Activated CD8-positive, alpha-beta memory T cell treated with anti-CD3 and anti-CD28 coated beads for 24 hours (primary cell): ENCODE measurements at regions not wholly inside any gene's neighbourhood (a gene's known extent, or its start where the extent isn't known, plus 50 kb on each side); places are given as distances from the start of the nearest gene placed in this dataset.
"Not testable (repeated sequence)": the region's sequence is repeated elsewhere in the genome, so short reads cannot be mapped to it uniquely, and the experiment has no call there.

ENCODE experiments used
- DNase-seq: peaks from one replicate; pipeline ENCODE4 v3.0.0-alpha.2; 2020

DNA sequence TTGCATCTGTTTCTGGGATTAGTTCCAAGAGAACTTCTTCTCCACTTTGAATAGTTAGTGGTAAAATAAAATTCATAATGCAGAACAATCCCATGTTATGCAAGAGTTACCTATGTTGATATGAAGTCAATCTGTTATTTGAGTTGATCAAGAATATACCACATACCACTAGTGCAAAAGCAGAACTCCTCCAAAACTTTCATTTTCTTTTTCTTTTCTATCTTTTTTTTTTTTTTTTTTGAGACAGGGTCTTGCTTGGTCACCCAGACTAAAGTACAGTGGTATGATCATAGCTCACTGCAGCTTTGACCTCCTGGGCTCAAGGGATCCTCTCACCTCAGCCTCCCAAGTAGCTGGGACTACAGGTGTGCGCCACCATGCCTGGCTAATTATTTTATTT is 78.8 kb upstream of the UMPS start:
- not testable (repeated sequence) for DNase-seq

DNA sequence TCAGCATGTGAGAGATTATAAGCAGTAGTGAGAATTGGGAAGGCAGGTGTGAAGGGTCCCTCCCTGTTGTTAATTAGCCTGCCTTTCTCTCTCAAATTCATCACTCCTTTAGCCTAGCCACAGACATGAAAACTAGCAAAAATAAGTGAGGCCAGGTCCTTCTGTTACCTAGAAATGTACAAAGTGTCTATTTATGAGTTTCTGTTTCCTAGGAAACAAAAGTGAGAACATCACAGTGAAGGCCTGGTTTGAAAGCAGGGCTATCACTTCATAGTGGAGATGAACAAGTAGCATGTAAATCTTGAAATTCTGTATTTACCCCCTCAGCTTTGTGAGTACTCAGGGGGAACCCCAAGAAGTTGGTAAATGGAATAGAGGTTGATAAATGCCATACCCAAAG is 78.2 kb upstream of the UMPS start:
- DNase-seq = no peak

DNA sequence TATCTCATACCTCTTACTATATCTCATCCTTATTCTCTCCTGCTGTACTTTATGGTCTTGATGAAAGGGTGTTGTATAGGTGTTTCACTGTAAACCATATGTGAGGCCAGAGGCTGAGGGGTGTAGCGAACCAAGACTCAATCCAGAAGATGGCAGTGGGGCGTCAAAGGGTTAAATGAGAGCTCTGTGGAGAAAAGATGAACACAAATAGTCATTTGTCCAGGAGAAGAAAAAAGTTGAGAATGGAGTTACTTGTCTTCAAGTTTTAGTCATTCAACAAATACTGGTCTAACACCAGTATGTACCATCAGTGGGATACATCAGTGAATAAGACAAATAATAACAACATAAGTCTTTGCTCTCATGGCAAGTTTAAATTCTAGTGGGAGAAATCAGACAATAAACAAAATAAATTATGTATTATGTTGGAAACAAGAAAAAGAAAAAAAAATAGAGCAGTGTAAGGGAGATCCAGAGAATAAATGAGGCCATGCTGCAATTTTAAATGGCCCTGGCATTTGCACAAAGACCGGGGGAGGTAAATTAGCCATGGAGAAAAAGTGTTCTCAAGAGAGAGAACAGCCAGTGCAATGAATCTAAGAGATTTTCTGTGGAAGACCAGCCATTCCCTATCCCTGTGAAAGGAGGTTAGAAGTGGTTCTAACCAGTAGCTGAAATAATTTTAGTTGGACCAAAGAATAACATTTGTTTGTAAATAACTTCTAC is 77.0 kb upstream of the UMPS start:
- DNase-seq = no peak

DNA sequence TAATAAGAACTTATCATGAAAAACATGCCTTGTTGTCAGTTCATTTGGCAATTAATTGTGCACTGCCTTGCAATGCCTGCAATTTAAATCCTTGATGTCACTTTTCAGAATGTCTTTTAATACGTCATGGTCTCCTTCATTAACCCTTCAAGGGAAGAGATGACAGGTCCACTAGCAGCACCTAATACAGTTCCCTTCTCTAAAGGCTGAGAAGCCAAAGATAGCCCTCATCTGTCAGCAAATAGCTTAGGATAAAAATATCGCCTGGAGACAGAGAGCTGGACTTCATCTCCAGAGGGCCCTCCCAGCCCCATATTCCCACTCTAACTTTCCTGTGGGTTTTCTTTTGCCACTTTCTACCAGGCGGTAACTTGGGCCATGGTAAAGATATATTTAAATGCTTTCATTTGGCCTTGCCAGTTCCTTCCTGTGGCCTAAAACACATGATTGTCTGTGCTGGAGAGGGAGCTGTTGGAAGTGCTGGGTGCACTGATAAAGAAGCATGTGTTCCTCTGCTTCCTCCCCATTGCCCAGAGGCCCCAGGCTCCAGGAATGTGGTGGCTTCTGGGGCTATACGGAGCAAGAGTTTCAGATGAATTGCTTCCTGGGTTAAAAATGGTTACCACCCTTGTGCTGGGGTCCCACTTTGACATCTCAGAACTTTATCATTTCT is 76.3 kb upstream of the UMPS start:
- DNase-seq = no peak

DNA sequence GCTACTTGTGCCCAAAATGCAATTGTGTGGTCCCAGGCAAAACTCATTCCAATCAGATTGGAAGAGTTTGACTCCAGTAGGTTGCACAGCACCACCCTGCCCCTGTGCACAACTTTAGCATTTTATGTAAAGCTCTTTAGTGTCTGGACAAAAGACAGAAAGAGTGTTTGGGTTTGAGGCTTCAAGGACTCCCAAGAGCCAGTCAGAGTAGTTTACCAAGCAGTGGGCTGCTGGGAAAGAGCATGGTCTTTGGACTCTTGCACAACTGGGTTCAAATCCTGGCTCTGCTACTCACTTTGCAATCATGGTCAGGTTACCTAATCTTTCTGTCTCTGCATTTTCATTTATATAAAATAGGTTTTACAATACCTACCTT is 75.8 kb upstream of the UMPS start:
- no peak for DNase-seq

DNA sequence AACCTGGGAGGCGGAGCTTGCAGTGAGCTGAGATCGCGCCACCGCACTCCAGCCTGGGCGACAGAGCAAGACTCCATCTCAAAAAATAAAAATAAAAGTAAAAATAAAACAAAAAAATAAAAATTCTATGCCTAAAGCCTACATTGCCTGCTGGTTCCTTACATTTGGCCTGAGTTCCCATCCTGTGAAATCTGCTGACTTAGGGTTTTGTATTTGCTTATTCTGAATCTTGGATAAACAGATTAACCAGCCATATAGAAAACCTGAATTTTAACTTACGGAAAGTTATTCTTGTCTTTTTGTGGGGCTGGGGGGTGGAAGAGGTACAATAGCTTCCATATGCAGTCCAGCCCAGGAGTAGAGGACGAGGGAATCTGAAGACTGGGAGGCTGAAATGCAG is 73.7 kb upstream of the UMPS start:
- DNase-seq = no peak

DNA sequence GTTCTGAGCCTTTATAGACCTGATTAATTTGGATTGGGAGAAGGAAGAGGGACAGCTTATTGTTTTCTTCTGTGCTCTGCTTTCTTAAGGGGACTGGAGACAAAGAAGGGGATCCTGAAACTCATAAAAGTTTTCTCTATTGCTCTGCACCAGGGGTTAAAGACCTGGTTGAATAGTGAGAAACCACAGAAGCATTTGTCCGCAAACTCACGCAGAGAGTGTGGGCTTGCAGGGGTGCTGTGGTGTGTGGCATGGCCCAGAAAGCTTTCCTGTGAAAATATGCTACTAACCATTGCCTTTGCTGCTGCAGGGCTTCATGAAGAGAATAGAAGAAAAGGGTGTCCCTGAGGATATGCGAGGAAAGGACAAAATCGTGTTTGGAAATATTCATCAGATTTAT is 73.1 kb upstream of the UMPS start:
- DNase-seq = no peak

DNA sequence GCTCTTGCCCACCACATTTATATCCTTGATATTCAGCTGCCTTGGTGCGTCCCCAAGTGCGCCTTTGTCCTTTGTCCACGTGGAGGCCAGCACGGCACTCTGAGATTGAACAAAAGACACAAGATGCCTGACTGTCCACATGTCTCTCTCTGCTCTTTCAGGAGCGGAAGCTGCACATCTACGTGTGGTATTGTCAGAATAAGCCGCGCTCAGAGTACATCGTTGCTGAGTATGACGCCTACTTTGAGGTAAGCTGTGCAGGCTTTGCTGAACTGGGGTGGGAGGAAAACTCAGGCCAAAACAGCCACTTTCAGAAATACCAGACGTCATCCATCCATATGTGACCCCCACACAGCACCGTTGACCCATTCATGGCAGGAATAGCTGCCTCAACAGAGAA is 72.0 kb upstream of the UMPS start:
- no peak for DNase-seq

DNA sequence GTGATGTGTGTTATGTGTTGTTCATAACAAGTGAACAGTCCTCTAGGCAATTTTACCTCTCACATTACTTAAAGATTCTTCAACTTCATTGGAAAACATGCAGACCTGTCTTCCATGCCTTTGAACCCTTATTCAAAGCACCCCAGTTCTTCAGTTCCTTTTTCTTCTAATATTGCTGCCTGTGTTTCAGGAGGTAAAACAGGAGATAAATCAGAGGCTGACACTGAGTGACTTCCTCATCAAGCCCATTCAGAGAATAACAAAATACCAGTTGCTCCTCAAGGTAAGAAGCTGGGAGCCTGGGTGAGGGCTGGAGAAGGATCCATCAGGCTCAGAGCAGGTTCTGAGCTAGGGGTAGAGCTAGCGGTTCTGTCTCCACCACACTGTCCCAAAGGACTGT is 71.1 kb upstream of the UMPS start:
- no peak for DNase-seq

DNA sequence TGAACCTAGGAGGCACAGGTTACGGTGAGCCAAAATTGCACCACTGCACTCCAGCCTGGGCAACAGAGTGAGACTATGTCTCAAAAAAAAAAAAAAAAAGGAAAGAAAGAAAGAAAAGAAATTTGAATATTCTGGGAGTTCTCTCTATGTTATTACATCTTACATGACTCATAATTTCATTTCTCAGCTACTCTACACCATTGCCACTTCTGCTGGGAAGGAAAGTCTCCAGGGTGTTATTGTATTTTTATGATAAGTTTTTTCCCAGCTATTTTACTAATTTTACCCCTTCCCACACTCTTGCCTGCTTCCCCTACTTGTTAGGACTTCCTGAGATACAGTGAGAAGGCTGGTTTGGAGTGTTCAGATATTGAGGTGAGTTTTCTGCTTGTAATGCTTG is 69.7 kb upstream of the UMPS start:
- no peak for DNase-seq

DNA sequence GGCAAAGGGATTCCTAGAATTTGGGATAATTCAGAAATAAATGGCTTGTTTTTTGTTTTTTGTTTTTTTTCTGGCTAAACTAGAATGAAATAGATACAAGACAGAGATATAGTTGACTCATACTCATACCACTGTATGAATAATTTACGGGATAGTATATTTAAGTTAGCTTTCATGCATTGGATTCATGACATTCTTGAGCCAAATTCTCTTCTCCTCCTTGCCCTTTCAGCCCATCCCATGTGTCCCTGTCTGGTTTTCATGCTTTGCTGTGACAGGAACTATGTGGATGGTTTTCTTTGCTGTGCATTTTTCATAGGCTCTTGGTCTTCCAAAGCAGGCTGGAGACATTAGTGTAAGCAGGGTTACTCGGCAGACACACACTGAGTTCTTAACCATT is 66.6 kb upstream of the UMPS start:
- DNase-seq = no peak

DNA sequence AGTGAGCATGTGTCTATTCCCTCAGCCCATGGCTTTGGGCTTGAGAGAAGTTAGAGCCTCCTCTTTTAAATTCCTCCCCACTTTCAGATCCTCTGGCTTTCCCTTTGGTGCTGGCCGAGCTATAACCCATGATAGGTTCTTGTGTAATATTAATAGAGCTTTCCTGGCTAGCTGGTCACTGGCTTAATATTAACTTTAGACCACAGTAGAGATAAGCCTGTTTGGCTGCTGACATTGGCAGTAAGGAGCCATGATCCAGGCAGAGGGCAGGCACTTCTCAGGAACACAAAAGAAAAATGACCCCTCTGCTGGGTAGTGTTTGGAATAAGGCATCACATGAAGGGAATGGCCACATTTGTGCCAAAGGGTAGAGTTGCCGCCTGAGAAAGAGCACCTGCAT is 65.4 kb upstream of the UMPS start:
- no peak for DNase-seq

DNA sequence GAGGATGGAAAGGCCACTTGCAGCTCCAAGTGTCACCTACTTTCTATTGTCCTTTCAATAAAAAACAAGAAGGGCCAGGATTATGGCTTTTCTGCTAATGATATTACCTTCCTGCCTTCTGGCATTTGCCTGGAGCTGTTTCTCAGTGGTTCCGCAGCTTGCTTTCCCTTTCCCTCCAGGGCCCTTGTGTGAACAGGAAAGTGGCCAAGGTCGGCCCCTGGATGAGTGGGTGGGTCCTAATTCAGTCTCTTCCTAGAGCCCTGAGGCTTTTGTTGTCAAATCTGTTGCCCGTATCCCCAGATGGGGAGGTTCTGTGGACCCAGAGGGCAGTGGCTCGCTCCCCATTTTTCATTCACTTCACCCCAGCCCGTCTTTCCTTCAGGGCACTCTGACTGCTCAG is 64.2 kb upstream of the UMPS start:
- DNase-seq = no peak

DNA sequence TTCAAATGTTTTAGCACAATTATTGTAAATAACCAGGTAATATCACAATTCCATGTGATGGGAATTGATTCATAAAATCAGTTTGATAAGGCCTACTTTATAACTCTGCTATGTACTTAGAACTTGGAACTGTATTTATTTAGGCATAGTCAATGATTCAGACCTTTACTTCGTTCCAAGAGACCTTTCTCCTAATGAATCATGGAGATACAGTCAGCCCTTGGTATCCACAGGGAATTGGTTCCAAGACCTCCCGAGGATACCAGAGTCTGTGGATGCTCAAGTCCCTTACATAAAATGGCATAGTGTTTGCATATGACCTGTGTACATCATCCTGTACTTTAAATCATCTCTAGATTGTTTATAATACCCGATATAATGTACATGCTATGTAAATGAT is 60.8 kb upstream of the UMPS start:
- no peak for DNase-seq

DNA sequence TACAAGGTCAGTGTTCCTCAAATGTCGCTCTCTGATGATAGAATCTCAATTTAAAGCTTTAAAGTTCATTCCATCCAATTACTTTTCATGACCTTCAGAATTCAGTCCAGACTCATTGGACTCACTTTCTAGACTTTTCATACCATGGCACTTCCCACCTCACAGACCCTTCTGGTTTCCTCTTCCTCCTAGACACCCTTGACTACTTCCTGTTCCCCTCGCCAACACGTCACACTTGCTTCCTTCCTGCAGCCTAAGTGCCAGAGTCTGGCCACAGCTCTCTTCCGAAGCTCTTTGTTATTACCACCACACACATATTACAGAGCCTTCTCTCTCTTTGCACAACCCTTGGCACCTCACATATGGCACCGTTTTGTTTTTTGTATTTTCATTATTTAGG is 59.1 kb upstream of the UMPS start:
- no peak for DNase-seq

DNA sequence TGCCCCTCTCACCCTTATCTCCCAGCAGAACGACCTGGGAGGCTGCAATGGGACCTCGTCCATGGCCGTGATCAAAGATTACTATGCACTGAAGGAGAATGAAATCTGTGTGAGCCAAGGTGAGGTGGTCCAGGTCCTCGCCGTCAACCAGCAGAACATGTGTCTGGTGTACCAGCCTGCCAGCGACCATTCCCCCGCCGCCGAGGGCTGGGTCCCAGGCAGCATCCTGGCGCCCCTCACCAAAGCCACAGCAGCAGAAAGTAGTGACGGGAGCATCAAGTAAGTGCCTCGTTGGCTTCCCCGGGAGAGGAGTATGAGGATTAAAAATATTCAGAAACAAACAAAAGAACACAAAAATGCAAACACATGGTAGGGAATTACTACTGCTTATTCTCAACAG is 55.9 kb upstream of the UMPS start:
- no peak for DNase-seq

DNA sequence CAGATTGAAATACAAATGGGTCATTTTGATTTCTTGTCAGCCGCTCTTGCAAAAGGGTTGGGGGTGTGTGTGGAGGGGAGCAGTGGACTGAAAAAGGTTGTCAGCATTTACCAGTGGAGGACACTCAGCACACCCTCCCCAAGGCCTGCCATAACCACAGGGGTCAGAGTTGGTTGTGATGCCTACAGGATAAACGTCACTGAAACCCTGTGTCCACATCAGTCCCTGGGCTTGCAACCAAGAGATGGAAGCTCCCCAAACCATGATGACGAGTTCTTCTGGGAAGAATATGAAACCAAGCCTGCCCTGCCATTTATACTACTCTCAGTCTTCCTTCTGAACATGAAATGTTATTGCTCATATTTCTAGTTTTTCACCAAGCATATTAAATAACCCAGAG is 54.0 kb upstream of the UMPS start:
- no peak for DNase-seq

DNA sequence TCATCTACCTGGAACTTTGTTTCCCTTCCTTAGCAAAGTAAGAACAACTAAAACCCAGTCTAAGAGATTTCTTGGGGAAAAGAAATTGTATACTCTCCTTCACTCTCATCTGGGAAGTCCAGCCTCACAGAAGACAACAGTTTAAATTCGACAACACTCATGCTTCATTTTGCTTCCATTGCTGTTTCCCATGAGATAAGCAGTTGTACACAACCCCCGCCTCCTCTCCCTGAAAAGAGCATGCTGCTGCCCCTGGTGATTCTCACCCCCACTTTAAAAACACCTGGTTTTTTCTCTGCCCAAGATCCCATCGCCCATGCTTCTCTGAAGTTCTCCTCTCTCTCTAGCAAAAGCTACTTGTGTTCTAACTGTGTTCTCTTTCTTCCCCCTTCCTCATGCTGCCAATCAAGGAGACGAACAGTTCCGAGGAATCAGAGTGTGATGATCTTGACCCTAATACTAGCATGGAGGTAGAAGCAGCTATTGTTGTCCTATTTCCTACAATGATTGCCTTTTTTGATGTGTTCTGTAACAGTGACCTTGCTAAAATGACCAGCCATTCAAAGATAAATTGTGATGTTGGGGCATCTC is 51.1 kb upstream of the UMPS start:
- DNase-seq = no peak
